HCT116 (cell line): ENCODE measurements at regions not wholly inside any gene's neighbourhood (a gene's known extent, or its start where the extent isn't known, plus 50 kb on each side); places are given as distances from the start of the nearest gene placed in this dataset.

ENCODE experiments used
- EZH2phosphoT487 ChIP-seq: fragments of 200-600 bp; IDR thresholded peaks from 2 replicates; pipeline ENCODE4 v1.6.1; 2018; ENCODE audit warnings: antibody characterized with exemption, borderline replicate concordance
- POLR2AphosphoS5 ChIP-seq: IDR thresholded peaks from 2 replicates; pipeline ENCODE4 v1.6.1; 2011; ENCODE audit warnings: mild to moderate bottlenecking, low read depth, low read length, moderate library complexity
- TF ChIP-seq, protein P1 (sequence below), 3 experiments: fragments of 200-600 bp in 1 of 3; sonication (generic) in 1 of 3; IDR thresholded peaks in 2 of 3; conservative IDR thresholded peaks in 1 of 3; 2 replicates each; pipeline ENCODE4 v1.5.1; 2012 to 2017; ENCODE audit warnings: low read depth in 2 of 3, low read length in 2 of 3, antibody characterized with exemption in 1 of 3, borderline replicate concordance in 1 of 3, control low read depth in 1 of 3, mild to moderate bottlenecking in 1 of 3, mixed read lengths in 1 of 3, mixed run types in 1 of 3, moderate library complexity in 1 of 3; ENCODE audit not compliant: insufficient read depth in 1 of 3

DNA sequence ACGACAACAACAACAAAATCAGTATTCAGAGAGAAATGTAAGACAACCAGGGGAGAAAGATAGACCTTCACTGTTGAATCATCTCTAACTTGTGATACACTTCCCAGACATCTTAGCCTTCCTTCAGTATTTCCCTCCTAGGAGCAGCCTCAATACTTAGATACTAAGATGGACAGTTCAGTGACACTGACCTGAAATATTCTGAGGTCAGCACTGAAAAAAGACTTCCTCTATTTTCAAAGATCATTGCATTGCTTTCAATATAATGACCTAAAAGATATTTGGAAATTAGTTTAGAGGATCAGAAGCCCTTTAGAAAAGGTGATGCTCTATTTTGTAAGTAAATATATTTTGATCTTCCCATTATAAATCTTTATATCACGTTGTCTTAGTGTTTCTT lies 101.0 kb downstream of the MRPL39 start:
- TF ChIP-seq EZH2phosphoT487, result no peak
- TF ChIP-seq, protein P1, sequence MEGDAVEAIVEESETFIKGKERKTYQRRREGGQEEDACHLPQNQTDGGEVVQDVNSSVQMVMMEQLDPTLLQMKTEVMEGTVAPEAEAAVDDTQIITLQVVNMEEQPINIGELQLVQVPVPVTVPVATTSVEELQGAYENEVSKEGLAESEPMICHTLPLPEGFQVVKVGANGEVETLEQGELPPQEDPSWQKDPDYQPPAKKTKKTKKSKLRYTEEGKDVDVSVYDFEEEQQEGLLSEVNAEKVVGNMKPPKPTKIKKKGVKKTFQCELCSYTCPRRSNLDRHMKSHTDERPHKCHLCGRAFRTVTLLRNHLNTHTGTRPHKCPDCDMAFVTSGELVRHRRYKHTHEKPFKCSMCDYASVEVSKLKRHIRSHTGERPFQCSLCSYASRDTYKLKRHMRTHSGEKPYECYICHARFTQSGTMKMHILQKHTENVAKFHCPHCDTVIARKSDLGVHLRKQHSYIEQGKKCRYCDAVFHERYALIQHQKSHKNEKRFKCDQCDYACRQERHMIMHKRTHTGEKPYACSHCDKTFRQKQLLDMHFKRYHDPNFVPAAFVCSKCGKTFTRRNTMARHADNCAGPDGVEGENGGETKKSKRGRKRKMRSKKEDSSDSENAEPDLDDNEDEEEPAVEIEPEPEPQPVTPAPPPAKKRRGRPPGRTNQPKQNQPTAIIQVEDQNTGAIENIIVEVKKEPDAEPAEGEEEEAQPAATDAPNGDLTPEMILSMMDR (IDR thresholded peaks at IDR 0.05 in 2 of 3, conservative IDR thresholded peaks at IDR 0.05 in 1 of 3; ENCODE audit: borderline replicate concordance in 1 of 3, insufficient read depth in 1 of 3, low read depth in 2 of 3, low read length in 2 of 3), result no peak
- TF ChIP-seq POLR2AphosphoS5, result no peak
